ENCODE measurements at regions not wholly inside any gene's neighbourhood (a gene's known extent, or its start where the extent isn't known, plus 50 kb on each side); places are given as distances from the start of the nearest gene placed in this dataset.

DNA sequence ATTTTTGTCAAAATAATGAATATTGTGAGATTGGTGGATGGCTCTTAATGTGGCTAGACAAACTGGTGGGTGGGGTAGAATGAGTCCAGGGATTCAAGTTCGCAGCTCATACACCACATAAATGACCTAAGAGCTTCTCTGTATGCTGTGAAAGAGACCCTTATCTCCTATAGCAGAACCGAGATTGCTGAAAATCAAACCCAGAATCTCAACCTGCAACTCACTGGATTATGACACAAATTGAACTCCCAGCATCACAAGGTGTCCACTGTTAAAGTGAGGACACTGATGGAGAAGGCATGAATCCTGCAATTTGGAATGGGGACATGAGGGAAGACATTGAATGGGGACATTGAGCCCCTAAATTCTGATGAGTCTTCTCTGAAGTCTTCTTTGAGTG lies 51.3 kb upstream of the CNKSR3 start:
- Histone ChIP-seq H3K4me2 (ENCODE audit: low read length) (no peak overlapping the region), H4K20me1 (ENCODE audit: control insufficient read depth, insufficient read depth, low read depth, low read length) (no peaks in the 10 kb centered on the region), H3K4me3 (ENCODE audit: low read length) (no peak overlapping the region), H3K9me2 (replicated peaks; ENCODE audit: control insufficient read depth, low read length) (no peaks in the 10 kb centered on the region), H3K27ac (ENCODE audit: low read depth, low read length) (no peak overlapping the region), H3K79me2 (ENCODE audit: control insufficient read depth, low read length) (no peaks in the 10 kb centered on the region), H3K36me3 (ENCODE audit: control insufficient read depth, low read length) (no peaks in the 10 kb centered on the region), H3K27me3 (ENCODE audit: control insufficient read depth, low read length) (no peaks in the 10 kb centered on the region), H3K4me1 (ENCODE audit: control insufficient read depth, low read length) (no peaks in the 10 kb centered on the region), H3F3A (ENCODE audit: control insufficient read depth, insufficient read depth) (no peaks in the 10 kb centered on the region), H3K9me3 (ENCODE audit: control insufficient read depth, insufficient read depth, low read length) (no peaks in the 10 kb centered on the region)
- no peak for TF ChIP-seq EZH2phosphoT487 (IDR thresholded peaks at IDR 0.05; ENCODE audit: borderline replicate concordance, low read length)
- TF ChIP-seq CTCF (IDR thresholded peaks at IDR 0.05; ENCODE audit: low read depth, low read length, poor library complexity, severe bottlenecking): no peak

GRCh38 chr6:154565331-154565730 lies 54.8 kb upstream of the CNKSR3 start:
- Histone ChIP-seq H4K20me1 (ENCODE audit: control insufficient read depth, insufficient read depth, low read depth, low read length) (no peaks in the 10 kb centered on the region), H3K27me3 (ENCODE audit: control insufficient read depth, low read length) (no peaks in the 10 kb centered on the region), H3K4me1 (ENCODE audit: control insufficient read depth, low read length) (no peaks in the 10 kb centered on the region), H3K9me3 (ENCODE audit: control insufficient read depth, insufficient read depth, low read length) (no peaks in the 10 kb centered on the region), H3K4me2 (ENCODE audit: low read length) (no peak overlapping the region), H3K27ac (ENCODE audit: low read depth, low read length) (no peak overlapping the region), H3F3A (ENCODE audit: control insufficient read depth, insufficient read depth) (no peaks in the 10 kb centered on the region), H3K9me2 (replicated peaks; ENCODE audit: control insufficient read depth, low read length) (no peaks in the 10 kb centered on the region), H3K36me3 (ENCODE audit: control insufficient read depth, low read length) (no peaks in the 10 kb centered on the region), H3K4me3 (ENCODE audit: low read length) (no peak overlapping the region), H3K79me2 (ENCODE audit: control insufficient read depth, low read length) (no peaks in the 10 kb centered on the region)
- TF ChIP-seq EZH2phosphoT487 (IDR thresholded peaks at IDR 0.05; ENCODE audit: borderline replicate concordance, low read length): no peak
- no peak for TF ChIP-seq CTCF (IDR thresholded peaks at IDR 0.05; ENCODE audit: low read depth, low read length, poor library complexity, severe bottlenecking)

- Histone ChIP-seq H3K9me2 (replicated peaks; ENCODE audit: control insufficient read depth, low read length) (no peaks in the 10 kb centered on the region), H3K4me1 (ENCODE audit: control insufficient read depth, low read length) (no peaks in the 10 kb centered on the region), H3K27me3 (ENCODE audit: control insufficient read depth, low read length) (no peaks in the 10 kb centered on the region), H3K4me3 (ENCODE audit: low read length) (no peak overlapping the region), H4K20me1 (ENCODE audit: control insufficient read depth, insufficient read depth, low read depth, low read length) (no peaks in the 10 kb centered on the region), H3K79me2 (ENCODE audit: control insufficient read depth, low read length) (no peaks in the 10 kb centered on the region), H3K9me3 (ENCODE audit: control insufficient read depth, insufficient read depth, low read length) (no peaks in the 10 kb centered on the region), H3K4me2 (ENCODE audit: low read length) (no peak overlapping the region), H3K27ac (ENCODE audit: low read depth, low read length) (no peak overlapping the region), H3K36me3 (ENCODE audit: control insufficient read depth, low read length) (no peaks in the 10 kb centered on the region), H3F3A (ENCODE audit: control insufficient read depth, insufficient read depth) (no peaks in the 10 kb centered on the region)
- TF ChIP-seq CTCF (IDR thresholded peaks at IDR 0.05; ENCODE audit: low read depth, low read length, poor library complexity, severe bottlenecking) (no peak), EZH2phosphoT487 (IDR thresholded peaks at IDR 0.05; ENCODE audit: borderline replicate concordance, low read length) (no peak)
Measured at GRCh38 chr6:154566866-154567265, 56.4 kb upstream of the CNKSR3 start.
